SU-DHL-6 (cell line): ENCODE measurements at regions not wholly inside any gene's neighbourhood (a gene's known extent, or its start where the extent isn't known, plus 50 kb on each side); places are given as distances from the start of the nearest gene placed in this dataset.

Source experiments
- H2AFZ ChIP-seq: fragments of 200-600 bp; sonication (generic); 2 replicates; pipeline ENCODE4 v1.6.1; 2014; ENCODE audit warnings: low read depth, mild to moderate bottlenecking, moderate library complexity, mixed read lengths, antibody characterized with exemption, low read length; ENCODE audit not compliant: severe bottlenecking
- H3F3A ChIP-seq: fragments of 200-600 bp; shearing (Covaris generic); 2 replicates; pipeline ENCODE4 v1.6.0; 2016; ENCODE audit warnings: antibody characterized with exemption, mild to moderate bottlenecking; ENCODE audit not compliant: insufficient read depth
- H3K27ac ChIP-seq: fragments of 200-600 bp; sonication (generic); 2 replicates; pipeline ENCODE4 v1.5.1; 2016; ENCODE audit warnings: low read depth, mild to moderate bottlenecking, low read length, moderate library complexity, mixed read lengths
- H3K27me3 ChIP-seq: fragments of 200-600 bp; sonication (generic), shearing (Covaris generic); 2 replicates; pipeline ENCODE4 v1.6.0; 2014; ENCODE audit warnings: mild to moderate bottlenecking, low read length
- H3K36me3 ChIP-seq: fragments of 200-600 bp; sonication (generic); 2 replicates; pipeline ENCODE4 v1.6.1; 2014; ENCODE audit warnings: mild to moderate bottlenecking, low read length, mixed read lengths
- H3K4me2 ChIP-seq: fragments of 300-600, 200-600 bp; shearing (Covaris generic), sonication (generic); 2 replicates; pipeline ENCODE4 v1.6.0; 2014; ENCODE audit warnings: low read length, low read depth, mild to moderate bottlenecking; ENCODE audit not compliant: poor library complexity, severe bottlenecking
- H3K4me3 ChIP-seq: fragments of 200-600 bp; sonication (generic); 2 replicates; pipeline ENCODE4 v1.5.1; 2014; ENCODE audit warnings: antibody characterized with exemption, low read length, mild to moderate bottlenecking, mixed read lengths; ENCODE audit not compliant: insufficient read depth, poor library complexity, severe bottlenecking
- H3K79me2 ChIP-seq: fragments of 200-600 bp; sonication (generic); 2 replicates; pipeline ENCODE4 v1.6.1; 2014; ENCODE audit warnings: mild to moderate bottlenecking, low read length, moderate library complexity; ENCODE audit not compliant: insufficient read depth
- H3K9ac ChIP-seq: fragments of 200-600 bp; sonication (generic); 2 replicates; pipeline ENCODE4 v1.7.0; 2014; ENCODE audit warnings: mild to moderate bottlenecking, low read length
- H3K9me2 ChIP-seq: fragments of 200-600 bp; sonication (generic); replicated peaks from 2 replicates; pipeline ENCODE4 v1.6.1; 2014; ENCODE audit warnings: low read length; ENCODE audit not compliant: insufficient read depth
- H3K9me3 ChIP-seq: fragments of 200-600 bp; sonication (generic); 2 replicates; pipeline ENCODE4 v1.6.1; 2014; ENCODE audit warnings: low read length, mixed read lengths; ENCODE audit not compliant: insufficient read depth
- H4K20me1 ChIP-seq: fragments of 200-600 bp; sonication (generic); 2 replicates; pipeline ENCODE4 v1.6.1; 2014; ENCODE audit warnings: low read depth, mild to moderate bottlenecking, antibody characterized with exemption, low read length, moderate library complexity, mixed read lengths
- EZH2phosphoT487 ChIP-seq: fragments of 200-600 bp; sonication (generic), shearing (Covaris generic); conservative IDR thresholded peaks from 2 replicates; pipeline ENCODE4 v1.6.1; 2018; ENCODE audit warnings: mild to moderate bottlenecking, antibody characterized with exemption, low read length, moderate library complexity, mixed read lengths
- TF ChIP-seq, protein P1 (sequence below): fragments of 200-600 bp; sonication (generic); IDR thresholded peaks from one replicate; pipeline ENCODE4 v1.5.1; 2017; ENCODE audit warnings: antibody characterized with exemption, mild to moderate bottlenecking, low read length, moderate library complexity; ENCODE audit not compliant: insufficient read depth, poor library complexity, severe bottlenecking

DNA sequence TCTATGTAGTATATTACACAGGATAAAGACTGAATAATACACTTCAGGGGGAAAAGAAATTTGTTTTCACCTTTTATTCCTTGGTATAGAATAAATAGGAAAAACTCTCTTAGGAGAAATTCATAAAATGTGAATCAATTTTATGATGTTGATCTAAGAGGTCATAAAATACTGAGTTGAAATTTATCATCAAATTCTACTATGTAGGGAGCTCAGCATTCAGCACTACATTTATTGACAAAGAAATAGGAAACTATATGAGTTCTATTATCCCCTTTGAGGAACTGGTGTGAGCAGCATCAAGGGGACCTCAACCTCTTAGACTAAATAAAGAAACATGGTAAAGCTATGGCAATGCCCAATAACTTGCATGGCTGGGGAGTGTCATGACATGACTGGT lies 348.2 kb upstream of the SMIM31 start:
- Histone ChIP-seq H3K36me3 (no peaks in the 10 kb centered on the region), H2AFZ (no peak overlapping the region)
- TF ChIP-seq, protein P1, sequence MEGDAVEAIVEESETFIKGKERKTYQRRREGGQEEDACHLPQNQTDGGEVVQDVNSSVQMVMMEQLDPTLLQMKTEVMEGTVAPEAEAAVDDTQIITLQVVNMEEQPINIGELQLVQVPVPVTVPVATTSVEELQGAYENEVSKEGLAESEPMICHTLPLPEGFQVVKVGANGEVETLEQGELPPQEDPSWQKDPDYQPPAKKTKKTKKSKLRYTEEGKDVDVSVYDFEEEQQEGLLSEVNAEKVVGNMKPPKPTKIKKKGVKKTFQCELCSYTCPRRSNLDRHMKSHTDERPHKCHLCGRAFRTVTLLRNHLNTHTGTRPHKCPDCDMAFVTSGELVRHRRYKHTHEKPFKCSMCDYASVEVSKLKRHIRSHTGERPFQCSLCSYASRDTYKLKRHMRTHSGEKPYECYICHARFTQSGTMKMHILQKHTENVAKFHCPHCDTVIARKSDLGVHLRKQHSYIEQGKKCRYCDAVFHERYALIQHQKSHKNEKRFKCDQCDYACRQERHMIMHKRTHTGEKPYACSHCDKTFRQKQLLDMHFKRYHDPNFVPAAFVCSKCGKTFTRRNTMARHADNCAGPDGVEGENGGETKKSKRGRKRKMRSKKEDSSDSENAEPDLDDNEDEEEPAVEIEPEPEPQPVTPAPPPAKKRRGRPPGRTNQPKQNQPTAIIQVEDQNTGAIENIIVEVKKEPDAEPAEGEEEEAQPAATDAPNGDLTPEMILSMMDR, result no peak
- TF ChIP-seq EZH2phosphoT487, result no peak

DNA sequence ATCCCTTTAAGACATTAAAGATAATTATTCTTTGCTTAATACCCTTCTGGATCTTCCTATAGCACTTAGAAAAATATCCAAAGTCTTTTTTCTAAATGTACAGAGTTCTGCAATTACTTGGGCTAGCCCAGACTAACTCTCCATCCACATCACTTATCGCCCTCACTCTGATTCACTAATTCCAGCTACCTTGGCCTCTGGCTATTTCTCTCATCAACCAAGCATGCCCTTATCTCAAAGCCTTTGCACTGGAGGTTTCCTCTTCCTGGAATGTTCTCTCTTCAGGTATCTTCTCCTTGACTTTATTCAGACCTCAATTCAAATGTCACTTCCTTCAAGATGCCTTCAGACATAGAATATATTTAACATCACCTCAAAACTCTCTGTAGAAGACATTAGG lies 345.1 kb upstream of the SMIM31 start:
- H4K20me1 ChIP-seq, result no peaks in the 10 kb centered on the region
- H3K27me3 ChIP-seq, result no peaks in the 10 kb centered on the region
- H2AFZ ChIP-seq, result no peak overlapping the region

More for the DNA sequence above, 348.2 kb upstream of the SMIM31 start:
- Histone ChIP-seq H3K27me3 (no peaks in the 10 kb centered on the region), H3K9me2 (no peaks in the 10 kb centered on the region), H3K9me3 (no peaks in the 10 kb centered on the region), H3K79me2 (no peaks in the 10 kb centered on the region), H3K27ac (no peak overlapping the region), H3K4me3 (no peak overlapping the region), H4K20me1 (no peaks in the 10 kb centered on the region), H3K9ac (no peak overlapping the region), H3K4me2 (no peak overlapping the region), H3F3A (no peaks in the 10 kb centered on the region)

DNA sequence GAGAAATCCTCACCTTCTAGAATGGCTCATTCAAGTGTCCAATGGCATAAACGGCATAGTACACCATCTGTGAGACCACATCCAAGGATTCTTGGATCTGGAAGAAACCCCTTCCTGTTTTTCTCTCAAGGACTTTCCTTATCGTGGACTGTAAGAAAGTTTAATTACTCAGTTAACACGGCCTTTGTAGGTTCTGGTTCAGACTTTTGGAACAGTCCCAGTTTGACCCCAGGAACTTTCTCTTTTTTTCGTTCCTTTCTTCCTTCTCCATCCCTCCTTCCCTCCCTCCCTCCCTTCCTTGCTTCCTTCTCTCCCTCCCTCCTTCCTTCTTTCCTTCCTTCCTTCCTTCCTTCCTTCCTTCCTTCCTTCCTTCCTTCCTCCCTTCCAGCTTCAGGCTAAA lies 343.5 kb upstream of the SMIM31 start:
- no peak overlapping the region for H3K9ac ChIP-seq
- H3F3A ChIP-seq, result no peaks in the 10 kb centered on the region
- TF ChIP-seq EZH2phosphoT487, result no peak
- TF ChIP-seq, protein P1, result no peak
- H3K4me3 ChIP-seq, result no peak overlapping the region
- H2AFZ ChIP-seq, result no peak overlapping the region
- no peaks in the 10 kb centered on the region for H3K27me3 ChIP-seq
- no peaks in the 10 kb centered on the region for H3K79me2 ChIP-seq
- H3K4me2 ChIP-seq, result no peak overlapping the region
- no peaks in the 10 kb centered on the region for H3K9me3 ChIP-seq
- no peaks in the 10 kb centered on the region for H4K20me1 ChIP-seq
- no peak overlapping the region for H3K27ac ChIP-seq
- no peaks in the 10 kb centered on the region for H3K36me3 ChIP-seq
- no peaks in the 10 kb centered on the region for H3K9me2 ChIP-seq

More for the DNA sequence above, 345.1 kb upstream of the SMIM31 start:
- Histone ChIP-seq H3K36me3 (no peaks in the 10 kb centered on the region), H3F3A (no peaks in the 10 kb centered on the region), H3K9me3 (no peaks in the 10 kb centered on the region), H3K27ac (no peak overlapping the region), H3K9ac (no peak overlapping the region), H3K4me3 (no peak overlapping the region), H3K4me2 (no peak overlapping the region), H3K9me2 (no peaks in the 10 kb centered on the region), H3K79me2 (no peaks in the 10 kb centered on the region)
- no peak for TF ChIP-seq EZH2phosphoT487
- TF ChIP-seq, protein P1, result no peak
